ENCODE measurements at regions not wholly inside any gene's neighbourhood (a gene's known extent, or its start where the extent isn't known, plus 50 kb on each side); places are given as distances from the start of the nearest gene placed in this dataset.

- peak overlapping the region; percentile 16 for H2AFZ ChIP-seq (ENCODE audit: control insufficient read depth, low read length)
- H3K79me2 ChIP-seq (ENCODE audit: control insufficient read depth, insufficient read depth, low read length): no peaks in the 10 kb centered on the region
- H3K9me3 ChIP-seq (ENCODE audit: control insufficient read depth, low read depth, low read length): no peaks in the 10 kb centered on the region
- no peak overlapping the region for H3K9ac ChIP-seq (ENCODE audit: control insufficient read depth, extremely low read depth, insufficient read depth, low read length)
- H3K4me1 ChIP-seq (ENCODE audit: control insufficient read depth, extremely low read depth, insufficient read depth, low read length): no peaks in the 10 kb centered on the region
- no peaks in the 10 kb centered on the region for H3K36me3 ChIP-seq (ENCODE audit: control insufficient read depth in 2 of 2, extremely low read depth in 1 of 2, insufficient read depth in 2 of 2, low read length in 2 of 2)
- no peaks in the 10 kb centered on the region for H3K9me1 ChIP-seq (ENCODE audit: control insufficient read depth, extremely low read depth, insufficient read depth, low read length)
- DNase-seq (ENCODE audit: low read depth, low spot score) (no peak), FAIRE-seq (peak; percentile 66)
- no peaks in the 10 kb centered on the region for H4K20me1 ChIP-seq (ENCODE audit: control insufficient read depth, extremely low read depth, insufficient read depth, low read length)
- TF ChIP-seq, protein P1, sequence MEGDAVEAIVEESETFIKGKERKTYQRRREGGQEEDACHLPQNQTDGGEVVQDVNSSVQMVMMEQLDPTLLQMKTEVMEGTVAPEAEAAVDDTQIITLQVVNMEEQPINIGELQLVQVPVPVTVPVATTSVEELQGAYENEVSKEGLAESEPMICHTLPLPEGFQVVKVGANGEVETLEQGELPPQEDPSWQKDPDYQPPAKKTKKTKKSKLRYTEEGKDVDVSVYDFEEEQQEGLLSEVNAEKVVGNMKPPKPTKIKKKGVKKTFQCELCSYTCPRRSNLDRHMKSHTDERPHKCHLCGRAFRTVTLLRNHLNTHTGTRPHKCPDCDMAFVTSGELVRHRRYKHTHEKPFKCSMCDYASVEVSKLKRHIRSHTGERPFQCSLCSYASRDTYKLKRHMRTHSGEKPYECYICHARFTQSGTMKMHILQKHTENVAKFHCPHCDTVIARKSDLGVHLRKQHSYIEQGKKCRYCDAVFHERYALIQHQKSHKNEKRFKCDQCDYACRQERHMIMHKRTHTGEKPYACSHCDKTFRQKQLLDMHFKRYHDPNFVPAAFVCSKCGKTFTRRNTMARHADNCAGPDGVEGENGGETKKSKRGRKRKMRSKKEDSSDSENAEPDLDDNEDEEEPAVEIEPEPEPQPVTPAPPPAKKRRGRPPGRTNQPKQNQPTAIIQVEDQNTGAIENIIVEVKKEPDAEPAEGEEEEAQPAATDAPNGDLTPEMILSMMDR (optimal IDR thresholded peaks at IDR 0.05 in 1 of 3, IDR thresholded peaks at IDR 0.05 in 1 of 3, conservative IDR thresholded peaks at IDR 0.05 in 1 of 3; ENCODE audit: extremely low read depth in 1 of 3, insufficient read depth in 2 of 3, low read length in 3 of 3): no peak
- no peak for TF ChIP-seq EZH2 (IDR thresholded peaks at IDR 0.05; ENCODE audit: low read length)
- no peak overlapping the region for H3K27ac ChIP-seq (ENCODE audit: control insufficient read depth, insufficient read depth, low read length)
- no peak overlapping the region for H3K4me2 ChIP-seq (ENCODE audit: control insufficient read depth, extremely low read depth, insufficient read depth, low read depth, low read length)
- H3K27me3 ChIP-seq (ENCODE audit: control insufficient read depth, extremely low read depth, insufficient read depth, low read length): no peaks in the 10 kb centered on the region
- H3K4me3 ChIP-seq (ENCODE audit: control insufficient read depth in 2 of 3, extremely low read depth in 1 of 3, insufficient read depth in 2 of 3, low read depth in 1 of 3, low read length in 3 of 3): no peak overlapping the region
- dilution Hi-C loops (cut with MboI; ENCODE audit: extremely low pct_ligation_motif_present, low sequenced_read_pairs): no loop called here
Measured at GRCh38 chr7:83882551-83882950, 233.6 kb upstream of the SEMA3E start.

DNA sequence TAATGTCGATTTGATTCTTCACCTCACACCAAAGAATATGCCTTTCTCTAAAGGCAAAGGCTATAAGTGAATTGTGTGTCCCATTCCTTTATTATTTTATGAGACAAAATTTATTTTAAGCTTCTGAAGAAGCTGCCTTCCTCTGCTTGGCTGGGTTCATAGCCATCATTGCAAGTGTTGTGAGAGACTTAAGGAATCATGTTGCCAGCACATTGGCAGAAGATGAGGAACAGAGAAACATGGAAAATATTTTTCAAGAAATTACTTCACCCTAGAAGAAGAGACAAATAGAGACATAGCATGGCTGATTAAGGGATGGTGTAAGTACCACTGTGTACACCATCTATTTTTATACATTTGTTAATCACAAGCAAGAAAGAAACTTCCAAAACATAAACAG lies 230.1 kb upstream of the SEMA3E start:
- H3K4me1 ChIP-seq (ENCODE audit: control insufficient read depth, extremely low read depth, insufficient read depth, low read length): peaks cover 7% of the 10 kb centered on the region
- H2AFZ ChIP-seq (ENCODE audit: control insufficient read depth, low read length): no peak overlapping the region
- H3K36me3 ChIP-seq (ENCODE audit: control insufficient read depth in 2 of 2, extremely low read depth in 1 of 2, insufficient read depth in 2 of 2, low read length in 2 of 2): no peaks in the 10 kb centered on the region
- no peak overlapping the region for H3K27ac ChIP-seq (ENCODE audit: control insufficient read depth, insufficient read depth, low read length)
- H3K9me3 ChIP-seq (ENCODE audit: control insufficient read depth, low read depth, low read length): no peaks in the 10 kb centered on the region
- no peaks in the 10 kb centered on the region for H3K27me3 ChIP-seq (ENCODE audit: control insufficient read depth, extremely low read depth, insufficient read depth, low read length)
- H3K9ac ChIP-seq (ENCODE audit: control insufficient read depth, extremely low read depth, insufficient read depth, low read length): no peak overlapping the region
- no peaks in the 10 kb centered on the region for H4K20me1 ChIP-seq (ENCODE audit: control insufficient read depth, extremely low read depth, insufficient read depth, low read length)
- dilution Hi-C loops (cut with MboI; ENCODE audit: extremely low pct_ligation_motif_present, low sequenced_read_pairs): no loop called here
- TF ChIP-seq, protein P1 (optimal IDR thresholded peaks at IDR 0.05 in 1 of 3, IDR thresholded peaks at IDR 0.05 in 1 of 3, conservative IDR thresholded peaks at IDR 0.05 in 1 of 3; ENCODE audit: extremely low read depth in 1 of 3, insufficient read depth in 2 of 3, low read length in 3 of 3): no peak
- TF ChIP-seq EZH2 (IDR thresholded peaks at IDR 0.05; ENCODE audit: low read length): no peak
- H3K4me3 ChIP-seq (ENCODE audit: control insufficient read depth in 2 of 3, extremely low read depth in 1 of 3, insufficient read depth in 2 of 3, low read depth in 1 of 3, low read length in 3 of 3): no peak overlapping the region
- DNase-seq (ENCODE audit: low read depth, low spot score): no peak
- H3K9me1 ChIP-seq (ENCODE audit: control insufficient read depth, extremely low read depth, insufficient read depth, low read length): no peaks in the 10 kb centered on the region
- no peak overlapping the region for H3K4me2 ChIP-seq (ENCODE audit: control insufficient read depth, extremely low read depth, insufficient read depth, low read depth, low read length)
- FAIRE-seq: no peak
- no peaks in the 10 kb centered on the region for H3K79me2 ChIP-seq (ENCODE audit: control insufficient read depth, insufficient read depth, low read length)
